ENCODE measurements at regions not wholly inside any gene's neighbourhood (a gene's known extent, or its start where the extent isn't known, plus 50 kb on each side); places are given as distances from the start of the nearest gene placed in this dataset.

- Histone ChIP-seq H3K9me3 (ENCODE audit: control insufficient read depth, insufficient read depth, low read length) (no peaks in the 10 kb centered on the region), H3K79me2 (ENCODE audit: control insufficient read depth, low read length) (no peaks in the 10 kb centered on the region), H4K20me1 (ENCODE audit: control insufficient read depth, insufficient read depth, low read depth, low read length) (no peaks in the 10 kb centered on the region), H3K4me1 (ENCODE audit: control insufficient read depth, low read length) (no peaks in the 10 kb centered on the region), H3K4me2 (ENCODE audit: low read length) (no peak overlapping the region), H3K9me2 (replicated peaks; ENCODE audit: control insufficient read depth, low read length) (no peaks in the 10 kb centered on the region), H3K27ac (ENCODE audit: low read depth, low read length) (no peak overlapping the region), H3F3A (ENCODE audit: control insufficient read depth, insufficient read depth) (no peaks in the 10 kb centered on the region), H3K27me3 (ENCODE audit: control insufficient read depth, low read length) (peaks cover 7% of the 10 kb centered on the region), H3K36me3 (ENCODE audit: control insufficient read depth, low read length) (no peaks in the 10 kb centered on the region), H3K4me3 (ENCODE audit: low read length) (no peak overlapping the region)
- TF ChIP-seq EZH2phosphoT487 (IDR thresholded peaks at IDR 0.05; ENCODE audit: borderline replicate concordance, low read length) (no peak), CTCF (IDR thresholded peaks at IDR 0.05; ENCODE audit: low read depth, low read length, poor library complexity, severe bottlenecking) (no peak)
These were observed 237.4 kb downstream of the RRAGC start for GRCh38 chr1:38622197-38622596.

- no peak overlapping the region for H3K4me3 ChIP-seq (ENCODE audit: low read length)
- no peak overlapping the region for H3K27ac ChIP-seq (ENCODE audit: low read depth, low read length)
- TF ChIP-seq CTCF (IDR thresholded peaks at IDR 0.05; ENCODE audit: low read depth, low read length, poor library complexity, severe bottlenecking) (no peak), EZH2phosphoT487 (IDR thresholded peaks at IDR 0.05; ENCODE audit: borderline replicate concordance, low read length) (no peak)
- H3K4me2 ChIP-seq (ENCODE audit: low read length) = no peak overlapping the region
- peaks cover 12% of the 10 kb centered on the region; the same call in 1 of the 2 replicates for H3K9me3 ChIP-seq (ENCODE audit: control insufficient read depth, insufficient read depth, low read length)
- no peaks in the 10 kb centered on the region for H3F3A ChIP-seq (ENCODE audit: control insufficient read depth, insufficient read depth)
- H3K36me3 ChIP-seq (ENCODE audit: control insufficient read depth, low read length) = no peaks in the 10 kb centered on the region
- H3K79me2 ChIP-seq (ENCODE audit: control insufficient read depth, low read length) = no peaks in the 10 kb centered on the region
- H3K27me3 ChIP-seq (ENCODE audit: control insufficient read depth, low read length) = peaks cover 3% of the 10 kb centered on the region; the same call in 1 of the 2 replicates
- H3K4me1 ChIP-seq (ENCODE audit: control insufficient read depth, low read length) = no peaks in the 10 kb centered on the region
- no peaks in the 10 kb centered on the region for H3K9me2 ChIP-seq (replicated peaks; ENCODE audit: control insufficient read depth, low read length)
- no peaks in the 10 kb centered on the region for H4K20me1 ChIP-seq (ENCODE audit: control insufficient read depth, insufficient read depth, low read depth, low read length)
These were observed 242.7 kb downstream of the RRAGC start for GRCh38 chr1:38616846-38617245.

GRCh38 chr1:38615680-38616079 is 243.9 kb downstream of the RRAGC start:
- H3F3A ChIP-seq (ENCODE audit: control insufficient read depth, insufficient read depth) = no peaks in the 10 kb centered on the region
- no peaks in the 10 kb centered on the region for H3K79me2 ChIP-seq (ENCODE audit: control insufficient read depth, low read length)
- no peak overlapping the region for H3K27ac ChIP-seq (ENCODE audit: low read depth, low read length)
- H3K27me3 ChIP-seq (ENCODE audit: control insufficient read depth, low read length) = peaks cover 3% of the 10 kb centered on the region; the same call in 1 of the 2 replicates
- no peaks in the 10 kb centered on the region for H4K20me1 ChIP-seq (ENCODE audit: control insufficient read depth, insufficient read depth, low read depth, low read length)
- H3K9me2 ChIP-seq (replicated peaks; ENCODE audit: control insufficient read depth, low read length) = no peaks in the 10 kb centered on the region
- no peak overlapping the region for H3K4me2 ChIP-seq (ENCODE audit: low read length)
- no peak for TF ChIP-seq EZH2phosphoT487 (IDR thresholded peaks at IDR 0.05; ENCODE audit: borderline replicate concordance, low read length)
- TF ChIP-seq CTCF (IDR thresholded peaks at IDR 0.05; ENCODE audit: low read depth, low read length, poor library complexity, severe bottlenecking) = peak; percentile 30
- H3K36me3 ChIP-seq (ENCODE audit: control insufficient read depth, low read length) = no peaks in the 10 kb centered on the region
- no peak overlapping the region for H3K4me3 ChIP-seq (ENCODE audit: low read length)
- peaks cover 12% of the 10 kb centered on the region; the same call in 1 of the 2 replicates for H3K9me3 ChIP-seq (ENCODE audit: control insufficient read depth, insufficient read depth, low read length)
- no peaks in the 10 kb centered on the region for H3K4me1 ChIP-seq (ENCODE audit: control insufficient read depth, low read length)

Measured in DOHH2 (cell line).